ENCODE measurements at regions not wholly inside any gene's neighbourhood (a gene's known extent, or its start where the extent isn't known, plus 50 kb on each side); places are given as distances from the start of the nearest gene placed in this dataset.

GRCh38 chr20:60941379-60941778 is 310.7 kb upstream of the CDH4 start:
- H3K27ac ChIP-seq = no peak overlapping the region
- TF ChIP-seq CTCF (conservative IDR thresholded peaks at IDR 0.05) = no peak
- no peak for TF ChIP-seq ZFX (IDR thresholded peaks at IDR 0.05)

GRCh38 chr20:60947819-60948218 is 304.2 kb upstream of the CDH4 start:
- TF ChIP-seq ZFX (IDR thresholded peaks at IDR 0.05) = no peak
- no peak for TF ChIP-seq CTCF (conservative IDR thresholded peaks at IDR 0.05)
- H3K27ac ChIP-seq = no peak overlapping the region

- no peak for TF ChIP-seq CTCF (conservative IDR thresholded peaks at IDR 0.05)
- no peak for TF ChIP-seq ZFX (IDR thresholded peaks at IDR 0.05)
- H3K27ac ChIP-seq = no peak overlapping the region
Observed at GRCh38 chr20:60948224-60948623, 303.8 kb upstream of the CDH4 start.

- no peak for TF ChIP-seq CTCF (conservative IDR thresholded peaks at IDR 0.05)
- no peak for TF ChIP-seq ZFX (IDR thresholded peaks at IDR 0.05)
- no peak overlapping the region for H3K27ac ChIP-seq
Observed at GRCh38 chr20:60950561-60950960, 301.5 kb upstream of the CDH4 start.

- no peak overlapping the region for H3K27ac ChIP-seq
- TF ChIP-seq CTCF (conservative IDR thresholded peaks at IDR 0.05) (no peak), ZFX (IDR thresholded peaks at IDR 0.05) (no peak)
Observed at GRCh38 chr20:60950974-60951373, 301.1 kb upstream of the CDH4 start.

GRCh38 chr20:60952861-60953260 is 299.2 kb upstream of the CDH4 start:
- no peak for TF ChIP-seq ZFX (IDR thresholded peaks at IDR 0.05)
- no peak for TF ChIP-seq CTCF (conservative IDR thresholded peaks at IDR 0.05)
- H3K27ac ChIP-seq = no peak overlapping the region

GRCh38 chr20:60953321-60953720 is 298.7 kb upstream of the CDH4 start:
- no peak overlapping the region for H3K27ac ChIP-seq
- TF ChIP-seq CTCF (conservative IDR thresholded peaks at IDR 0.05) (no peak), ZFX (IDR thresholded peaks at IDR 0.05) (no peak)
